ENCODE measurements at regions not wholly inside any gene's neighbourhood (a gene's known extent, or its start where the extent isn't known, plus 50 kb on each side); places are given as distances from the start of the nearest gene placed in this dataset.

DNA sequence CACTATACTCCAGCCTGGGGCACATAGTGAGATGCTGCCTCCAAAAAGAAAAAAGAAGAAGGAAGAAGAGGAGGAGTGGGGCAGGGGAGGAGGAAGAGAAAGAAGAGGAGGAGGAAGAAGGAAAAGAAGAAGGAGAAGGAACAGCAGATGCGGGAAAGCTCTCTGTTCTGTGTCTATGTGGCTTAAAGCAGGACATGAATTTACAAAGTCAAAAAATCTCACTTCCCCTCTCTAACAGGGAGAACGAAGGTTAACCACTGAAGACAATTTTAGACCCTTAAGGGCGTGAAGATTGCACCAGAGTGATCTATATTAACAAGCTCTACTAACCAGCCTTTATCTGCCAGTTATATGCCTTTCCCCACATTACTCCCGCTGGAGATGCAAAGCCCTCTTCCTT is 258.9 kb downstream of the METTL4 start:
- TF ChIP-seq, protein P1, sequence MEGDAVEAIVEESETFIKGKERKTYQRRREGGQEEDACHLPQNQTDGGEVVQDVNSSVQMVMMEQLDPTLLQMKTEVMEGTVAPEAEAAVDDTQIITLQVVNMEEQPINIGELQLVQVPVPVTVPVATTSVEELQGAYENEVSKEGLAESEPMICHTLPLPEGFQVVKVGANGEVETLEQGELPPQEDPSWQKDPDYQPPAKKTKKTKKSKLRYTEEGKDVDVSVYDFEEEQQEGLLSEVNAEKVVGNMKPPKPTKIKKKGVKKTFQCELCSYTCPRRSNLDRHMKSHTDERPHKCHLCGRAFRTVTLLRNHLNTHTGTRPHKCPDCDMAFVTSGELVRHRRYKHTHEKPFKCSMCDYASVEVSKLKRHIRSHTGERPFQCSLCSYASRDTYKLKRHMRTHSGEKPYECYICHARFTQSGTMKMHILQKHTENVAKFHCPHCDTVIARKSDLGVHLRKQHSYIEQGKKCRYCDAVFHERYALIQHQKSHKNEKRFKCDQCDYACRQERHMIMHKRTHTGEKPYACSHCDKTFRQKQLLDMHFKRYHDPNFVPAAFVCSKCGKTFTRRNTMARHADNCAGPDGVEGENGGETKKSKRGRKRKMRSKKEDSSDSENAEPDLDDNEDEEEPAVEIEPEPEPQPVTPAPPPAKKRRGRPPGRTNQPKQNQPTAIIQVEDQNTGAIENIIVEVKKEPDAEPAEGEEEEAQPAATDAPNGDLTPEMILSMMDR (IDR thresholded peaks at IDR 0.05 in 2 of 3, conservative IDR thresholded peaks at IDR 0.05 in 1 of 3; ENCODE audit: borderline replicate concordance in 1 of 3, insufficient read depth in 1 of 3, low read depth in 2 of 3, low read length in 2 of 3), result no peak
- TF ChIP-seq RAD21 (IDR thresholded peaks at IDR 0.05; ENCODE audit: low read depth), result no peak
- TF ChIP-seq, protein P2, sequence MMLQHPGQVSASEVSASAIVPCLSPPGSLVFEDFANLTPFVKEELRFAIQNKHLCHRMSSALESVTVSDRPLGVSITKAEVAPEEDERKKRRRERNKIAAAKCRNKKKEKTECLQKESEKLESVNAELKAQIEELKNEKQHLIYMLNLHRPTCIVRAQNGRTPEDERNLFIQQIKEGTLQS (IDR thresholded peaks at IDR 0.05), result no peak
